GM21360 (cell line): ENCODE measurements at regions not wholly inside any gene's neighbourhood (a gene's known extent, or its start where the extent isn't known, plus 50 kb on each side); places are given as distances from the start of the nearest gene placed in this dataset.
"Not testable (repeated sequence)": the region's sequence is repeated elsewhere in the genome, so short reads cannot be mapped to it uniquely, and the experiment has no call there.

ENCODE experiments used
- ATAC-seq: cut with Tn5 transposase; IDR thresholded peaks from one replicate; pipeline ENCODE4 v1.9.1; 2021; ENCODE audit warnings: mild to moderate bottlenecking, moderate library complexity; ENCODE audit not compliant: unreplicated experiment

- ATAC-seq = no peak
These were observed 797.3 kb downstream of the XPNPEP1 start for GRCh38 chr10:109126016-109126415.

GRCh38 chr10:109115179-109115578 lies 808.1 kb downstream of the XPNPEP1 start:
- ATAC-seq = no peak

- no peak for ATAC-seq
These were observed 808.7 kb downstream of the XPNPEP1 start for GRCh38 chr10:109114579-109114978.

- ATAC-seq = no peak
These were observed 816.7 kb downstream of the XPNPEP1 start for GRCh38 chr10:109106604-109107003.

GRCh38 chr10:109105725-109106124 lies 817.6 kb downstream of the XPNPEP1 start:
- ATAC-seq = no peak

- ATAC-seq = no peak
These were observed 818.5 kb downstream of the XPNPEP1 start for GRCh38 chr10:109104806-109105205.

GRCh38 chr10:109103278-109103677 lies 820.0 kb downstream of the XPNPEP1 start:
- ATAC-seq = no peak

- ATAC-seq = no peak
These were observed 833.5 kb downstream of the XPNPEP1 start for GRCh38 chr10:109089779-109090178.

- no peak for ATAC-seq
These were observed 851.8 kb downstream of the XPNPEP1 start for GRCh38 chr10:109071539-109071938.

- ATAC-seq = no peak
These were observed 852.8 kb downstream of the XPNPEP1 start for GRCh38 chr10:109070492-109070891.

- no peak for ATAC-seq
These were observed 856.3 kb downstream of the XPNPEP1 start for GRCh38 chr10:109067031-109067430.

GRCh38 chr10:109065821-109066220 lies 857.5 kb downstream of the XPNPEP1 start:
- ATAC-seq = no peak

- peak; percentile 83 for ATAC-seq
These were observed 860.9 kb downstream of the XPNPEP1 start for GRCh38 chr10:109062371-109062770.

GRCh38 chr10:109055243-109055642 lies 868.1 kb downstream of the XPNPEP1 start:
- no peak for ATAC-seq

GRCh38 chr10:109047856-109048255 lies 875.5 kb downstream of the XPNPEP1 start:
- ATAC-seq = no peak

GRCh38 chr10:109046427-109046826 lies 876.9 kb downstream of the XPNPEP1 start:
- not testable (repeated sequence) for ATAC-seq

GRCh38 chr10:109040622-109041021 lies 882.7 kb downstream of the XPNPEP1 start:
- no peak for ATAC-seq

- no peak for ATAC-seq
These were observed 885.3 kb downstream of the XPNPEP1 start for GRCh38 chr10:109037978-109038377.

- no peak for ATAC-seq
These were observed 892.6 kb downstream of the XPNPEP1 start for GRCh38 chr10:109030581-109031210.

GRCh38 chr10:109029870-109030269 lies 893.4 kb downstream of the XPNPEP1 start:
- peak; percentile 60 for ATAC-seq

- ATAC-seq = no peak
These were observed 895.7 kb downstream of the XPNPEP1 start for GRCh38 chr10:109027534-109028185.

- ATAC-seq = no peak
These were observed 898.1 kb downstream of the XPNPEP1 start for GRCh38 chr10:109025172-109025571.
